ENCODE measurements at regions not wholly inside any gene's neighbourhood (a gene's known extent, or its start where the extent isn't known, plus 50 kb on each side); places are given as distances from the start of the nearest gene placed in this dataset.

DNA sequence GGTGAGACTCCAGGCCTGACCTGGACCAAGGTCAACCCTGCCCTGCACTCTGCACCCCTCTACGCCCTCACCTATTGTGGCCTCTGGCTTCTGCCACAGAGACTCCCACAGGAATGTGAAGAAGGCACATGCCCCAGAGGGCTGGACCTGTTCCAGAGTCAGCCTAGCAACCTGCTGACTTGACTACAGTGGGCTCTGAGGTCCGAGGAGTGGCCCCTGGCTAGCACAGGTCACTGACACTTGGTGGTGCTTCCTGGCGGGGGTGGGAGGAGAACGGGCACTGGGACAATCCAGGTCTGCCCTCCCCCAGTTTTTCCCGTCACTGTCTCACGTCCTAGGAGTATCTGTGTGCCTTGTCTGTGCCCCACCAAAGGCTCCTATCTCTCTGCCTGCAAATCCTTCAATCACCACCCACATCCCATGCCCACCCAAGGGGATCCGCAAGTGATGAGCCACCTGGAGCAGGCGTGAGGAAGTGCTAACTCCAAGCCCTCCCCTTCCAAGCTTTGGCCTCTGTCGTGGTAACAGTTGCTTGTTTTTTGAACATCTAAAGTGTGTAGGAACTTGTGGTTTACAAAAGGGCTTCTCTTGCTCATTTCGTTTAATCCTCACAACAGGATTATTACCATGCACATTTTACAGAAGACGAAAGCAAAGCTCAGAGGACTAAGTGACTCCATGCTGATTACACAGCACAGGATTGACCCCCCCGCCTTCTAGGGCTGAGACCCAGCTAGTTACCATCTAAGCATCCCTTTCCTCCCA, 86.2 kb downstream of the MCFD2 start:
- no peak for TF ChIP-seq POLR2A (IDR thresholded peaks at IDR 0.05)
- TF ChIP-seq, protein P1, sequence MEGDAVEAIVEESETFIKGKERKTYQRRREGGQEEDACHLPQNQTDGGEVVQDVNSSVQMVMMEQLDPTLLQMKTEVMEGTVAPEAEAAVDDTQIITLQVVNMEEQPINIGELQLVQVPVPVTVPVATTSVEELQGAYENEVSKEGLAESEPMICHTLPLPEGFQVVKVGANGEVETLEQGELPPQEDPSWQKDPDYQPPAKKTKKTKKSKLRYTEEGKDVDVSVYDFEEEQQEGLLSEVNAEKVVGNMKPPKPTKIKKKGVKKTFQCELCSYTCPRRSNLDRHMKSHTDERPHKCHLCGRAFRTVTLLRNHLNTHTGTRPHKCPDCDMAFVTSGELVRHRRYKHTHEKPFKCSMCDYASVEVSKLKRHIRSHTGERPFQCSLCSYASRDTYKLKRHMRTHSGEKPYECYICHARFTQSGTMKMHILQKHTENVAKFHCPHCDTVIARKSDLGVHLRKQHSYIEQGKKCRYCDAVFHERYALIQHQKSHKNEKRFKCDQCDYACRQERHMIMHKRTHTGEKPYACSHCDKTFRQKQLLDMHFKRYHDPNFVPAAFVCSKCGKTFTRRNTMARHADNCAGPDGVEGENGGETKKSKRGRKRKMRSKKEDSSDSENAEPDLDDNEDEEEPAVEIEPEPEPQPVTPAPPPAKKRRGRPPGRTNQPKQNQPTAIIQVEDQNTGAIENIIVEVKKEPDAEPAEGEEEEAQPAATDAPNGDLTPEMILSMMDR (IDR thresholded peaks at IDR 0.05), result no peak
- no peak for TF ChIP-seq POLR2AphosphoS5 (IDR thresholded peaks at IDR 0.05)
- no peak for TF ChIP-seq EP300 (IDR thresholded peaks at IDR 0.05; ENCODE audit: low read depth)
